ENCODE measurements at regions not wholly inside any gene's neighbourhood (a gene's known extent, or its start where the extent isn't known, plus 50 kb on each side); places are given as distances from the start of the nearest gene placed in this dataset.

DNA sequence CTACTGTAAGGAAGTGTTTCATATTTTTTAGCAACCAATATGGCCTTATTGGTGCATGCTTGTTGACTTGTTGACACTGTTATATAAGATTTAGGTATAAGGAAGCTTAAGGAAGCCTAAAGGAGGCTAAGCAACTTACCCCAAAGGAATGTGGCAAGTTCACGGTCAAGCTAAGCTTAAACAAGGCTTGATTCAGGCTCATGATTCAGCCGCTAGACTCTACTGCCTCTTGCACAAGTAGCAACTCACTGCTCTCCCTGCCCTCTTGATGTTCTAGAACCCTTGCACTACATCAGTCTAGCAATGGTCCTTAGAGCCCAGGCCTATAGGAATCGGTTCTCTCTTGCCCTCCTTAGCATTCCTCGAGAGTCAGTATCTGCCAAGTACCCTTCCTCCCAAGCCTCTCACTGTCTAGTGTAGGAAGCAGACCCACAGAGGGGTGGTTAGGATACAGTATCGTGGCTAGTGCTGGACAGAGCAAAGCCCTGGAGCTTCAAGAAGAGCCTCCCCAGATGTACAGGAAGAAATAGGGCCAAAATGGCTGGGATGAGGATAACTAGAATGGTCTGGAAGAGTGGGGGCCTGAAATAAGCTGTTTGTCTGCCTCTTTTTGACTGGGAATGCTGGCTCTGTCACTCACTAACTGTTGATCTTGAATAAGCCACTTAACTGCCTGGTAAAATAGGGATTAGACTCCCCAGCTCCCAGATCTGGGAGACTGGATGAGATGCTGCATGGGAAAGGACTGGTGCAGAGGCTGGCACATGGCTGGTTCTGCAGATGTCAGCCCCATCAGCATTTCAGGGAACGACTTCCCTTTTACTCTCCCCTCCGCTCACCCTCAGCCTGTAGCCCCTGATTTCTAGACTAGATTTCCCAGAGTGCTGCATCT lies 122.2 kb downstream of the NAV1 start:
- no peak for DNase-seq

DNA sequence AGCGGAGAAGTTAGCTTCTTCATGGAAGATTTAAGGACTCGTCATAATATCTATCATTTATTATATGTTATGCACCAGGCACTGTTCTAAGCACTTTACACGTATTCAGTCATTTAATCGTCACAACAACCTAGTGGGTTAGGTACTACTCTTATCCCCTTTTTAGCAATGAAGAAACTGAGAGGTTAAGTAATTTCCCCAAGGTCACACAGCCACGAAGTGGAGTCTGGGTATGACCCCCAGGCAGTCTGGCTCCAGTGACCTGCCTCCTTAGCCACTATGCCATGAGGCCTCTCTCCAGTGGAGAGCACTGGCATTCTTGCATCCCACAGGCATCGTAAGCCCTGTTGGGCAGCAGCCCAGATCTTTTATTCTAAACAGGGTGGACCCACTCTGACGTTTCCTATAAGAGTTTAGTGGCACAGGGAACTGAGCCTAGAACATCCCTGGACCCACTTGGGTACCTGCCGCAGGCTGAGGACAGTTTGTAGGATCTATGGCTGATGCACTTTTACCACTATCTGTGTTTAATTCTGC lies 123.0 kb downstream of the NAV1 start:
- DNase-seq, result no peak

DNA sequence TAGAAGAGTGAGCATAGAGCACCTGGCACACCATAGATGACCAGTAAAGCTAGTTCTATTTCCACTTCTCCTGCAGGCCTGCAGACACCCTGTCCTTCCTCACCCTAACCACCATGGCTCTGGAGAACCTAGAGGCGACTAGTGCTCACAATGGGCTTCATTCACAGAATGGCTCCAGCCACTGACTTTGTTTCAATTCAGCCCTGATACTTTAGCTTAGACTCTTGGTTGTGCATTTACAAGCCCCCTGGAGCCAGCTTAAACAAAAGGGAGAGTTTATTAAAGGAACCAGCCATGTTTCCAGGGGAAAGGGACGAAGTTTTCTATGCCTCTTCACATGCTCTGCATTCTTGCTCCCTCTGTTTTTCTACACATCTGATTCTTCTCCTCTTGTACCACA lies 123.7 kb downstream of the NAV1 start:
- no peak for DNase-seq

DNA sequence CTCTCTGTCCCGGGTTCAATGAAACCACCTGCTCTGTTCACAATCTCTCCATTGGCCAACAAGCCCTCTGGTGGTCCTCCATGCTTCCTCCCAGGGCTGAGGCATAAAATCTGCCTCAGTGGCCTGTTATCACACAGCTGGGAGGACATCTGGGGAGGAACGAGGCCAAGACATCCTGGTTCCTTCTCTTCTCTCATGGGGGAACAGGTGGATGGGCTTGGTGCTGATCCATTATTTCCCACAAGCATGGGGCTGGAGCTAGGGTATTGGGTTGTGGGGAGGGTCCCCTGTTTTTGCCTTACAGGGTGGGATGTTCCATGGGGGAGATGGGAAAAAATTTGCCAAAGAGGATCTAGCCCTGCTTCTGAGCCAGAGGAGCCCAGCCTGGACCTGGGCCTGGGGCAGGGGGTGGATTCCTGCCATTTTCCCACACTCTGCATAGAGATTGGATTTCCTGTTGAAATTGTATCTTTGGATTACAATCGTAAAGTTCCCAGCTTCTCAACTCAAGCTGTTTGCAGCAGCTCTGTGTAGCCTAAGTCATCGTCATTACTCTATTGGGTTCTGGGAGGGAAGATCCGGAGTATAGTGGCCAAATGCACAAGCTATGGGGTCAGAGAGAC lies 124.7 kb downstream of the NAV1 start:
- no peak for DNase-seq

DNA sequence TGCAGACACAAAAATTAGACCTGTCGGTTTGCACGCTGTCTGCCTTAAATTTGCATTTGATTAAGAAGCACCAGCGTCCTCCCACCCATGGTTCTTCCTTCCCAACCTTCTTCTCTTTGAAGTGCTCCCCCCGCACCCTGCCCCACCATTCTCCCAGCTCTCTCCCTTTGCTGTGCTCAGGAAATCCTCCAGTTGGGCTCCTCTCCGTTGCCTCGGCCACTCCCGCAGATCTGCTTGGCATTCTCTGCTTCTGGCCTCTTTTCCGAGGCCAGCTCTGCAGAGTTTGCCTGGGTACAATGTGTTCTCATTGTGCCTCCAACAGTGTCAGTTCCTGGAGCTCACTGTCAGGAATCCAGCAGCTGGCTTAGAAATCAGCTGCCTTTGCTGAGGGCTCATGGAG lies 126.1 kb downstream of the NAV1 start:
- no peak for DNase-seq

DNA sequence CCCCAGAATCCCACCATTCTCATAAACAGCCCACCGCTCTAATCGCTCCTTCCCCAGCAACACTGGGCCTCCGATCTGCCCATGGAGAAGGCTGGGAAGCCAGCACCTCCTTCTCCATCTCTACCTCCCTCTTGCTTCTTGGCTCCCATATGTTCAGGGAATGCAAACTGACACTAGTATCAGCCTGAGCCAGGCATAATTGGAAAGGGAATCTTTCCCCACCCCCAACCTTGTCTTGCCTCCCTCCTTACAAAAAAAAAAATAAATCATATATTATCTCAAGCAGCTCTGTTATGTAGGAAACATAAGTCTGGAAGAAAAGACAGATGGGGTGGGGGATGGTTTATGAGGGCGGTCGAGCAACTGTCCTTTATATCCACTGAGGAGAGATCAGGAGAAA lies 127.2 kb downstream of the NAV1 start:
- DNase-seq, result no peak

DNA sequence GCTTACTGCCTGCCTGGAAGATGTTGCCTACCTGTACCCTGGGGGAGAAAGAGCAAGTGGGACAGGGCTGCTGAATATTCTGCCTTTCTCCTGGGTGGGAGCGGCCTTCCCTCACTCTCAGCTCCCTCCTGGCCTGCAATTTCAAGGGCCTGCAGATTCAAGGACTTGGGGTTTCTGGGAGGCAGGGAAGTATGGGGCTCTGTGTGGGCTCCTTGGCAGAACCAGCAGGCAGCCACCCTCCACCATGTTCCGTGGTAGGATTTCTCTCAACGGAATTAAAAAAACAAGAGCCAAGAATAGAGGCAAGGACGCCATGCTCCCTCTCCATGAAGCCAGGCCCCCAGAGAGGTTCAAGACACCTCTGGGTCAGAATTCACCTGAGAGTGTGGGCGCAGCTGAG lies 127.7 kb downstream of the NAV1 start:
- no peak for DNase-seq

DNA sequence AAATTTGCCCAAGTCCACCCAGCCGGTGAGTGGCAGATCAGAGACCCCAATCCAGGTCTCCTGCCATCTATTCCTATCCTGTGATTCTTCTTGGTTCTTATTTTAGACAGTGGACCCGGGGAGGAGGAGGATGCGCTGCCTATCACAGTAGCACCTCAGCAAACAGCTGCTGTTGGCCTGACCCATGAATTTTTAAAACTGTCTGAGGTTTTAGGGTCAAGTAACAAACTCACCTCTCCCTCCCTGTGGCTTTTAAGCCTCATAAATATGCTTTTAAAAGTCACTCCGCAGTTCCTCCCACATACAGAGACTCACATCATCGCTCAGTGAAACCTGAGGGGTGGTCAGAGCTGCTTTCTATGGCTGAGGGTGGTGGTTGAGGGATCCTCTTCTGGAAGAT lies 128.6 kb downstream of the NAV1 start:
- no peak for DNase-seq

DNA sequence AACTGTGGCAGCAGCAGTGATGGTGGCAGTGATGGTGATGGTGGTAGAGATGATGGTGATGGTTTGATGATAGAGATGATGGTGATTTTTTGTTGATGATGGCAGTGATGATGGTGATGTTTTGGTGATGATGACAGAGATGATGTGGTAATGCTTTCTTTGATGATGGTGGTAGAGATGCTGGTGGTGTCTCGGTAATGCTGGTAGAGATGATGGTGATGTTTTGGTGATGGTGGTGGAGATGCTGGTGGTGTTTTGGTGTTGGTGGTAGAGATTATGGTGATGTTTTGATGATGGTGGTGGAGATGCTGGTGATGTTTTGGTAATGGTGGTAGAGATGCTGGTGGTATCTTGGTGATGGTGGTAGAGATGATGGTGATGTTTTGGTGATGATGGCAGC lies 131.6 kb downstream of the NAV1 start:
- no peak for DNase-seq

DNA sequence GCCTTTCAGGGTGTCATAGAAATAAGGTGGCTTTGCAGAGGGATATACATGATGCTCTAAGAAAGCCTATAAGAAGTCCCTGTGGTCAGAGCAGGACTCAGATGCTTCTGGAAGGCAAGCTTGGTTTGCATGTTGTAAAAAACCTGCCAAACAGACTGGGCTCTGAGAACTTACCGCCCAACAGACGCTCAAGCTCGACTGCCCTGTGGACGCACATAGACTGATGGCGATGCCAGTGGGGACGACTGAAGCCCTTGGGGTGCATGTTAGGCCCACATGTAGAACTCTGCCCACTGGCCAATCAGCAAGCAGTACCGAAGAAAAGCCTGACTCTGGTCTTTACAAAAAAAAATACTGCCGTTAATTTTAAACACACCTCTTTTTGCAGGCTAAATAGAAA lies 133.8 kb downstream of the NAV1 start:
- DNase-seq, result no peak

DNA sequence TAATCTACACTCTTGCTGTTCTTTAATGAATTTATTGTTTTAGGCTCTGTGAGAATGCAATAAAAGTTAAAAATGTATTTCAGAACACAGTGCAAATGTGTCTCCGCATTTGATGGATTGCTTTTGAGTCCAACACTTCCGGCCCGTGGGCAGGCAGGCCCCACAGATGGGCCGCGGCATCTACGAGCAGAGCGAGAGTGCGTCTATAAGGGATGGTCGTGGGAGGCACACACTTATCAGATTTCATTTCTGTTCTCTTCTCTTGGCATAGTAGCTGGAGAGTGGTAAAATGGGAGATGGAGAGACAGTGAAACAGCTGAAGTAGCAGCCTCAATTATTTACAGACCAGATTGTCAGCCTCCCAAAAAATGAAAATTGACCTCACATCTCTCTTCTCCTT lies 134.2 kb downstream of the NAV1 start:
- DNase-seq, result no peak

DNA sequence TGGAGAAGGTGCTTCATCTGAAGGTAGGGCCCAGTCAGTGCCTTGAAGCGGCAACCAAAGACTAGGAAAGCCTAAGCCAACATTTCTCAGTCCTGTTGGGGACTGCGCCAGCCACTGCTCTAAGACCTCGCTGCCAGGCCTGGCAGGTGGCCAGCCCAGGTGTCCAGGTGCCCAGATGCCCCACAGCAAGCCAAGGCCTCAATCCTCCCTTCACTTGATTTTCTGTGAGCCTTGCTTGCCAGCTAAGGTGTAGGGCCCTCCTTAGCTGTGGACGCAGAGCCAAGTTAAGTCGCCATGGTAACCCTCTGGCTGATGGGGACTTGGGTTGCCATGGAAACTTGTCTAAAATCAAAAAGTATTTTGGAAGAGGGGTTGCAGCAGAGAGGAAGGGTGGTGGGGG lies 135.0 kb downstream of the NAV1 start:
- no peak for DNase-seq

DNA sequence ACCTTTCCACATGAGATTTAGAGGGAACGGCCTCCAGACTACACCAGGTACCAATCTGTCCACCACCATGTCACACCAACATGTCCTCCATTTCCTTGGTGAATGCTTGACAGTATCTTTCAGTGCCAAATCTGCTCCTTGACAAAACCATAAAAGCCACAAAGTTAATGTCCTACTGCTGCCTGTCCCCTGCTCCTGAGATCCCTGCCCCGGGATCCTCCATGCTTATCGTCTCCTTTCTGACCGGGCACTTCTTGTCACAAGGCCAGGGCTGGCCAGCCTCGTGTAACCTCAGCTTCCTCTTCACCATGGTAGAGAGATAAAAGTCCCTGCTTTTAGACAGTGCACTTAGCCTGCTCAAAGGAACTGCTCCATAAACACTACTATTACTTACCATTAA lies 136.2 kb downstream of the NAV1 start:
- no peak for DNase-seq

DNA sequence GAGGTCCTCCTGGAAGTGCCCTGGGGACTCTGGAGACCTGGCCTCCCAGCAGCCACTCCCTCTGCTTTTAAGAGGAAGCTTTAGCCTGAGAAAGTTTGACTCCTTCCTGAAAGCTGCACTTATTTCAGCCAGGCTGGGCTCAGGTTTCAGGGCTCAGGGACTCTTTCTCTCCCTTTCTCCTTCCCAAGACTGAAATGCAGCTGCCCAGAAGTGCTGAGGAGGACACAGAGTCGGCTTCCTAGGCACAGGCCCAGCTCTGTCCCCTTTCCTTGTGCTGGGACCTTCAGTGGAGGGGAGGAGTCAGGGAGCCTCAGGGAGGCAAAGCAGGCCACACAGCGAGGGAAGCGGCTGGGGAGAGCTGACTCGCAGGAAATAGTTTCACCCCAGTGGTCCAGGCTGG lies 137.3 kb downstream of the NAV1 start:
- no peak for DNase-seq

DNA sequence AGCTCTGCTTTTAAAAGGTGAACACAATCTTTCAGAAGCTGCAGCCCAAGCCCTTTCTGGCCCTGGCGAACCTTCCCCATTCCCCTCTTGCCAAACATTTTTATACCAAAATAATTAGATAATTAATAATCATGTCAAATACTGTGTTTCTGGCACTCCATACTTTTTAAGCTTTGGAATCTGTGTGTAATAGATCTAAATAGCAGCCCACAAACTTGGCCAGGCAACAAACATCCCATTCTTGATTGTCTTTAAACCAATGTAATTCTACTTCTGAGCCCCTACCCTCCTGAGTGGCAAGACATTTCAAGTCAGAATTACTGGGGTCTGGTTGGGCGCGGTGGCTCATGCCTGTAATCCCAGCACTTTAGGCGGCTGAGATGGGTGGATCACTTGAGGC lies 137.7 kb downstream of the NAV1 start:
- DNase-seq, result no peak

DNA sequence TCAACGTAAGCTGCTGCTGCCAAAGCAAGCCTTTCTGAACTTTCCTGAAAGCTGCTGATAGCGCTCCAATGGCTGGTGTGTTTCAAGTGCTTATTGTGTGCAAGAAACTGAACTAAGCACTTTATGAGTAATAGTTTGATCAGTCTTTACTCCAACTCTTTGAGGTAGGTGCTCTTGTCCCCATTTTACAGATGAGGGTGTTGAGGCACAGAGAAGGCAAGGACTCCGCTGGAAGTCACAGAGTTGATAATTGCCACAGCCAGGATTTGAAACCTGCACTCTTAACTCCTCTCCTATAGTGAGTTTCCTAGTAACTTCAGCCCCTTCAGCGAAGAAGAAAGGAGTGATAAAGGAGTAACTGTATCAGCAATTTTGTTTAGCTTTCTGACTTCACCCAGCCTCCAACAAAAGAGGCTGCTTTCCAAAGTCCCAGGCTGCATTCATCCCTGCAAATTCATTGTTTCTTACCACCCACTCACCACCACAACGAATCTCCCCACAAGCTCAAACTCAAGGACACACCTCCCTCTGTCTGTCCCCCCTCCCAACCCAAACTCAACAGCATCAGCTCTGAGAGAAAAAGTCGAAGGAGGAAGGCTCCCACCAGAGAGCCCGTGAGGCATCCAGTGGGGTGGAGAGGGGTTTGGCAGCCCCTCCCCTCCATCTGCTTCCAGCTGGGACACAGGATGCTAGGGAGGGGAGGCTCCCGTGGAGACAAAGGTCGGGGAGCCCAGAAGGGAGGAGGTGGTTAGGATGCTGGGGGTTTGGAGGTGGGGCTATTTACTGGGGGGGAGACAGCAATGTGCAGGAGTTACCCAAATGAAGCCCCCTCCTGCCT lies 139.6 kb downstream of the NAV1 start:
- no peak for DNase-seq

DNA sequence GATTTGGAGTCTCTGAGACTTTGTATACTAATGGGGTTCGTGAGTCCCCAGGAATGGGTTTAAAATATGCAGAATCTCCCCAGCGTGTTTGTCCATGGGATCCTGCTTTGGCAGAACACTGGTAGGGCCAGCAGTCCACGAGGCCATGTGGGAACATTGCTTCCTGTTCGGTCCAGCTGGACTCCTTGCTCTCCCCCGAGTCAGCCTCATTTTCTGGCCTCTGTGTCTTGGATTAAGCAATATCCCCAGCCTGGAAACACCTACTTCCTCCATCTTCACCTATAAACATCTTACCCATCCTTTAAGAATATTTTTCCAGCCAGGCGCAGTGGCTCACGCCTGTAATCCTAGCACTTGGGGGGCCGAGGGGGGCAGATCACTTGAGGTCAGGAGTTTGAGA lies 142.4 kb downstream of the NAV1 start:
- no peak for DNase-seq

DNA sequence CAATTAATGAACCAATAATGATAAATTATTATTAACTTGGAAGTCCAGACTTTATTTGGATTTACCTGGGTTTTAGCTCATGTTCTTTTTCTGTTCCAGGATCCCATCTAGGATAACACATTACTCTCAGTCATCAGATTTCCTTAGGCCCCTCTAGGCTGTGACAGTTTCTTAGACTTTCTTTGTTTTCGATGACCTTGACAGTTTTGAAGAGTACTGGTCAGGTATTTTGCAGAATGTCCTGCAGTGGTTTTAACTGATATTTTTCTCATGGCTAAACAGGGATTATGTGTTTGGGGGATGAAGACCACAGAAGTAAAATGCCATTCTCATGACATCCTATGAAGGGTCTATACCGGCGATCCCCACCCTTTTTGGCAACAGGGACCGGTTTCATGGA lies 144.0 kb downstream of the NAV1 start:
- DNase-seq, result no peak

DNA sequence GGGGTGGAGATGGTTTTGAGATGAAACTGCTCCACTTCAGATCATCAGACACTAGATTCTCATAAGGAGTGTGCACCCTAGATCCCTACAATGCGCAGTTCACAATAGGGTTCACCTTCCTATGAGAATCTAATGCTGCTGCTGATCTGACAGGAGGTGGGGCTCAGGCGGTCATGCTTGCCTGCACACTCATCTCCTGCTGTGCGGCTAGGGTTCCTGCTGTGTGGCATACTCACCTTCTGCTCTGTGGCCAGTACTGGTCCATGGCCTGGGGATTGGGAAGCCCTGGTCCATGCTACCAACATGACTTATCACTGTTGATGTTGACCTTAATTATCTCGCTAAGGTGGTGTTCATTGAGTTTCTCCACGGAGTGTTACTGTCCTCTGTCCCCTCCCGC lies 144.5 kb downstream of the NAV1 start:
- DNase-seq, result no peak

DNA sequence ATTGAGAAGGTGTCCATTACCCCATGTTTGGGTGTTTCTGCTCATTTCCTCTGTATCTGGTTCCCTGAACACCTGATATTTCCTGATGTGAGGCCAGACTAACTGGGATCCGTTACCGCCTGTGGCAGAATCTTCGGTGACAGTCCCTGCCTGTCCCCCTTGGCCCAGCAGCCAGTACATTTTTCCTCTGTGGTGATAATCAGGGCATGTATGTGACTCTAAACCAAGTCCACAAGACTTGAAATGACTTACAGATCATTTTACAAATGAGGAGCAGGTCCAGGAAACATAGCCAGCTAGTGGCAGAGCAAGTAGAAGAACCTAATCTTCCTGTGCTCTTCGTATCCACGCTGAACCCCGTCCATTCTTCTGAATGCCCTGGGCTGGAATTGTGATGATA lies 143.5 kb upstream of the IPO9 start:
- DNase-seq, result no peak

DNA sequence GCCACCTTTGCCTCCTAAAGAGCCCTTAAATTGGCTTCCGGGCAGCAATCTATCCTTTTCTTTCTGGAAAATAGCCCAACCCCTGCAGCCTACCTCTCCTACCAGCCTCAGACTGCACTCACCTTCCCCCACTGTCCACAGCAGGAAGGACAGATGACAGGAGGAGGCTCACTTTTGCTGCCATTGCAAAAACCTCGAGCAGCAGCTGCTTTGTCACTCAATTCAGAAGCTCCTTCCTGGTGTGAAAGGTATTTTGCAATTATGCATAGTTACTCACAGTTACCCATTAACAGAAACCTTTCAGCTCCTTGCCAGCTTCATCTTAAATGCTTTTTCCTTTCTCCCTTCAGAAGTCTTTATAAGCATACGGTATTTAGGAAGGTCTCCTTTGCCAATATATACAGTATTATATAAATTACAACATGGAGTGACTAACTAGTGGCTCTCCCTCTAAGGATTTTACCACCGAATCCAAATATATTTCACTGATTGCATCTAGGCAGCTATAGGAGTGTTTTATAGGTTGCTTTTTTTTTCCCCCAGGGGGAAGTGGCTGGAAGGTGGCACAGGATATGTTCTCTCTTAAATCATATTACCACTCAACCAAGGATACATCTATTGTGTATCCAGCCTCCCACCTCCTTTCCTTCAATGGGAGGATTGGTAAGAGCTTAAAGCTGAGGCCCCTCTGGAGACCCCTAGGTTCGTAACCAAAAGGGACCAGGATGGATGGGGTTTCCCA lies 142.1 kb upstream of the IPO9 start:
- no peak for DNase-seq

DNA sequence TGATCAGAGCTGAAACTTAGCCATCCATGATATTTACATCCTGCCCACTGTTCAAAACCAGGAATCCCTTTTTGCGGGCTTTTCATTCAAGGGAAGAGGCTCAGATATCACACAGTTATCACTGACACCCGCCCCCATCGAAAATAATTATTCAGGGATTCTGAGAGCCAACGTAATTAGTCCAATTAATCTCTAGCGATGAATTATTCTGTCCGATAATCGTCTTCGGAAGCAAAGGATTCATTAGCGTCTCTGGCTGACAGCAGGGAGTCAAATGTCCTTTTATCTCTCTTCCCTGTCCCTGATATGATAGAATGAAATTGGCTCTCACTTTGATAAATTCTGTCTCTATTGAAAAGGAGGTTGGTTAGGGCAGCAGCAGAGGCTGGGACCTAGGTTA lies 140.4 kb upstream of the IPO9 start:
- DNase-seq, result no peak

DNA sequence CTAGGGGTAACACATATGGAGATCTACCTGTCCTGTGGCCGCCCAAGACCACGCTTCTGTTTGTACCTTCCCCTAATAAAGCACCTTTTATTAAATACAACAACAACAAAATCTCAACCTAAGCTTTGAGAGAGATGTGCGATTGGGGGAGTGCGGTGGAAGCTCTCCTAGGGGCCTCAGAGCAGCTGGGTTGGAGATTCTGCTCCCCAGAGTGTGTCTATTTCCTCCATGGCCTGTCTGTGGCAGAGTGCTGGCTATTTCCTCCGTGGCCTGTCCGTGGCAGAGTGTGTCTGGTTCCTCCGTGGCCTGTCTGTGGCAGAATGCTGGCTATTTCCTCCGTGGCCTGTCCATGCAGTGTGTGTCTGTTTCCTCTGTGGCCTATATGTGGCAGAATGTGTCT lies 139.3 kb upstream of the IPO9 start:
- DNase-seq, result no peak

All from stimulated activated CD4-positive, alpha-beta T cell treated with anti-CD3 and anti-CD28 coated beads, Interleukin-2, amount 100 ng/mL, for 24 hours (primary cell).